Karpas-422 (cell line): ENCODE measurements at regions not wholly inside any gene's neighbourhood (a gene's known extent, or its start where the extent isn't known, plus 50 kb on each side); places are given as distances from the start of the nearest gene placed in this dataset.

Source experiments
- DNase-seq: peaks from one replicate; pipeline ENCODE4 v3.0.0-alpha.2; 2015
- H2AFZ ChIP-seq: fragments of 200-600 bp; sonication (generic); 2 replicates; pipeline ENCODE4 v1.6.1; 2014; ENCODE audit warnings: antibody characterized with exemption, low read length, mixed read lengths
- H3K27ac ChIP-seq: fragments of 200-600 bp; sonication (generic); 2 replicates; pipeline ENCODE4 v1.5.1; 2014; ENCODE audit warnings: mild to moderate bottlenecking, low read length, moderate library complexity
- H3K27me3 ChIP-seq: fragments of 200-600 bp; sonication (generic); 2 replicates; pipeline ENCODE4 v1.6.1; 2014; ENCODE audit warnings: low read length, mixed read lengths
- H3K36me3 ChIP-seq: fragments of 200-600 bp; sonication (generic); 2 replicates; pipeline ENCODE4 v1.6.1; 2014; ENCODE audit warnings: low read length, mixed read lengths; ENCODE audit not compliant: insufficient read depth
- H3K4me1 ChIP-seq: fragments of 200-600 bp; sonication (generic); 2 replicates; pipeline ENCODE4 v1.6.1; 2014; ENCODE audit warnings: mild to moderate bottlenecking, low read length, mixed read lengths
- H3K4me2 ChIP-seq: fragments of 200-600 bp; sonication (generic); 2 replicates; pipeline ENCODE4 v1.6.1; 2014; ENCODE audit warnings: low read length, low read depth, mild to moderate bottlenecking; ENCODE audit not compliant: poor library complexity, severe bottlenecking
- H3K4me3 ChIP-seq: fragments of 200-600 bp; sonication (generic); 2 replicates; pipeline ENCODE4 v1.5.1; 2014; ENCODE audit warnings: mild to moderate bottlenecking, antibody characterized with exemption, low read length, mixed read lengths
- H3K79me2 ChIP-seq: fragments of 200-600 bp; sonication (generic); 2 replicates; pipeline ENCODE4 v1.6.1; 2014; ENCODE audit warnings: mild to moderate bottlenecking, low read length, mixed read lengths
- H3K9ac ChIP-seq: fragments of 200-600 bp; sonication (generic); 2 replicates; pipeline ENCODE4 v1.6.0; 2014; ENCODE audit warnings: low read length
- H3K9me2 ChIP-seq: fragments of 200-600 bp; sonication (generic), shearing (Covaris generic); replicated peaks from 2 replicates; pipeline ENCODE4 v1.6.0; 2014; ENCODE audit warnings: mild to moderate bottlenecking, low read length, moderate library complexity; ENCODE audit not compliant: insufficient read depth
- H3K9me3 ChIP-seq: fragments of 300-700, 200-600 bp; sonication (generic); 2 replicates; pipeline ENCODE4 v1.6.1; 2014; ENCODE audit warnings: low read length, mixed read lengths
- H4K20me1 ChIP-seq: fragments of 200-600 bp; sonication (generic); 2 replicates; pipeline ENCODE4 v1.6.1; 2014; ENCODE audit warnings: mild to moderate bottlenecking, antibody characterized with exemption, low read length, low read depth; ENCODE audit not compliant: insufficient read depth

DNA sequence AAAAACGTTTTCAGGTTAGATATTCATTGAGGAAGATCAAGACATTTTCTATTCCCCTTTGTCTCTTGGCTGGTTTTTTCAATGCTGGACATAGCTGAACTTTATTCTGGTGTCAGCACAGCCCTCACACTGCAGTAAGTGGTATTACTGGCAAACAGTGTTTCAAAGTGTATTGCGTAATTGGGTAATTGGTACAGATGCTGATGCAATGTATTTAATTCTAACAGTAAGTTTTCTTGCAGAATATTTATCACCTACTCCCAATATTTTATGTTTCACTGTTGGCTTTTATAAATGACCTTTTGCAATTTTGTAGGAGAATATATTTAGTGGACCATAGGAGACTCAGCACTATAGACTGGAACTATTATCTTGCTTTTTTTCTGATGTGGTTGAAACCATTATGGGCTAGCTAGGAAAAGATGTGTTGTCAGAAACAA lies 287.6 kb upstream of the SOX4 start:
- Histone ChIP-seq H3K27me3 (no peaks in the 10 kb centered on the region), H3K79me2 (no peaks in the 10 kb centered on the region), H4K20me1 (no peaks in the 10 kb centered on the region), H3K9me3 (0 out of 2 replicates have a peak, but pooled peaks cover 4% of the 10 kb centered on the region), H3K9ac (no peak overlapping the region), H3K9me2 (no peaks in the 10 kb centered on the region), H3K27ac (no peak overlapping the region), H3K4me3 (no peak overlapping the region), H3K4me2 (no peak overlapping the region), H2AFZ (no peak overlapping the region), H3K36me3 (no peaks in the 10 kb centered on the region), H3K4me1 (no peaks in the 10 kb centered on the region)
- no peak for DNase-seq

GRCh38 chr6:21306546-21306945 lies 287.0 kb upstream of the SOX4 start:
- H3K4me2 ChIP-seq, result no peak overlapping the region
- no peaks in the 10 kb centered on the region for H4K20me1 ChIP-seq
- no peak overlapping the region for H3K27ac ChIP-seq
- no peak overlapping the region for H2AFZ ChIP-seq
- no peaks in the 10 kb centered on the region for H3K36me3 ChIP-seq
- no peak for DNase-seq
- H3K9me3 ChIP-seq, result 0 out of 2 replicates have a peak, but pooled peaks cover 4% of the 10 kb centered on the region
- no peaks in the 10 kb centered on the region for H3K79me2 ChIP-seq
- H3K9ac ChIP-seq, result no peak overlapping the region
- H3K9me2 ChIP-seq, result no peaks in the 10 kb centered on the region
- H3K27me3 ChIP-seq, result no peaks in the 10 kb centered on the region
- no peak overlapping the region for H3K4me3 ChIP-seq
- H3K4me1 ChIP-seq, result no peaks in the 10 kb centered on the region

DNA sequence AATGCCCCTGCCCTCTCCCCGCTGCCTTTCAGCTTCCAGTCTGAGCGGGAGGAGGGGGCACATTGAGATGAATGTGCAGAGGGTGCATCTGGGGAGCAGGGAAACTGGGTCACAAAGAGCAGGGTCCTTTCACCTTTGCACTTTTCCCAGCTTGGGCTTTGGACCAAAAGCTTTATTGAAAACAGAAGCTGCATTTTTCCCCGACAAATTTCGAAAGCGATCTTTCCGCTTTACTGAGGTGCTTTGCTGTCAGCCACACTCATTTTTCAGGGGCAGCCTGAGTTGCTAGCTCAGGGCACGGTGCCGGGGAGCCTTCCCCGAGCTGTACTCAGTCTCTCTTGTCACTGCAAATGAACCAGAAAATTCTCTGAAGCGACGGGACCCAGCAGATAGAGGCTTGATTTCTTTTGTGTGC lies 283.7 kb upstream of the SOX4 start:
- no peak for DNase-seq
- no peaks in the 10 kb centered on the region for H4K20me1 ChIP-seq
- H3K79me2 ChIP-seq, result no peaks in the 10 kb centered on the region
- no peak overlapping the region for H3K27ac ChIP-seq
- H3K27me3 ChIP-seq, result no peaks in the 10 kb centered on the region
- no peak overlapping the region for H3K4me2 ChIP-seq
- no peaks in the 10 kb centered on the region for H3K36me3 ChIP-seq
- H2AFZ ChIP-seq, result no peak overlapping the region
- no peak overlapping the region for H3K9ac ChIP-seq
- H3K4me1 ChIP-seq, result no peaks in the 10 kb centered on the region
- no peaks in the 10 kb centered on the region for H3K9me2 ChIP-seq
- no peak overlapping the region for H3K4me3 ChIP-seq
- no peaks in the 10 kb centered on the region for H3K9me3 ChIP-seq

GRCh38 chr6:21310568-21311140 lies 282.9 kb upstream of the SOX4 start:
- Histone ChIP-seq H4K20me1 (no peaks in the 10 kb centered on the region), H3K4me1 (no peaks in the 10 kb centered on the region), H3K4me2 (no peak overlapping the region)

GRCh38 chr6:21312118-21312517 lies 281.4 kb upstream of the SOX4 start:
- Histone ChIP-seq H3K36me3 (no peaks in the 10 kb centered on the region), H3K4me2 (no peak overlapping the region), H3K4me3 (no peak overlapping the region), H3K4me1 (no peaks in the 10 kb centered on the region), H4K20me1 (no peaks in the 10 kb centered on the region), H3K9me3 (no peaks in the 10 kb centered on the region), H3K27me3 (no peaks in the 10 kb centered on the region), H3K79me2 (no peaks in the 10 kb centered on the region), H2AFZ (no peak overlapping the region), H3K27ac (no peak overlapping the region), H3K9me2 (no peaks in the 10 kb centered on the region), H3K9ac (no peak overlapping the region)
- no peak for DNase-seq

More at GRCh38 chr6:21310568-21311140, 282.9 kb upstream of the SOX4 start:
- H3K9ac ChIP-seq, result no peak overlapping the region
- no peak overlapping the region for H3K27ac ChIP-seq
- no peak overlapping the region for H3K4me3 ChIP-seq
- H3K36me3 ChIP-seq, result no peaks in the 10 kb centered on the region
- no peak for DNase-seq
- H2AFZ ChIP-seq, result no peak overlapping the region
- H3K9me3 ChIP-seq, result no peaks in the 10 kb centered on the region
- H3K27me3 ChIP-seq, result no peaks in the 10 kb centered on the region
- no peaks in the 10 kb centered on the region for H3K9me2 ChIP-seq
- H3K79me2 ChIP-seq, result no peaks in the 10 kb centered on the region

DNA sequence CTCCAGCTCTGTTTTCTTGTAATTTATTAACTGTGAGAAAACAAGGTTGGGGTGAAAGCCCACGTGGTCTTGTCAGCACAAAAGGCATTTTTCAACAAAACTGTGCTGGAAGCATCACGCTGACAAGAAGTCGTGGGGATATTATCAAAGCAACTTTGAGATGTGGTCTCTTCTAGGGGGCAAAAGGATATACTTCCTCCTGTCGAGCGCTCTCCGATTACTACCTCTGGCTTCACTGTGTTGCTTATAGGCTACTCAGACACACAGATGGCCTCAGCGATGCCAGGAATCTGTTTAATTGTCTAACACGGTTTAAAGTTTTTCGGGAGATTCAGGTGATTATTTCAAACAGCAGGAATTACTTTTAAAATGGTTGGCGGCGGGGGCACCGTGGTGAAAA lies 275.9 kb upstream of the SOX4 start:
- Histone ChIP-seq H3K9me2 (no peaks in the 10 kb centered on the region), H3K79me2 (no peaks in the 10 kb centered on the region), H3K27ac (no peak overlapping the region)

DNA sequence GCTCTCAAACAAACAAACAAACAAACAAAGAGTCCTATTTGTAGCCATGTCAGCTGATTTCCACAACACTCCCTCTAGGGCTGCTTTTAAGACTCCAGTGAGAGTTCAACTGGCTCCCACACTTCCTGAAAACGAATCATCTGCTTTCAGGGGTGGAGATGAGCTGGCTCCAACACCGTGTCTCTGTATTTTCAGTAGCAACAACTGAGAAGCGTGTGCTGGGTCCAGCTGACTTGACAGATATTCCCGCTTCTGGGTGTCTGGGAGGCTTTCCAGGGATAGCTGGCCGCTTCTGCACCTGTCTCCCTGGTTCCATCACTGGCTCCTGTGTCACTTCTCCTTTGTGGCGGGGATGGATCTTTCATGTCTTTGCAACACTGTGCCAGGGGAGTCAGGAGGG lies 272.5 kb upstream of the SOX4 start:
- DNase-seq, result no peak
- Histone ChIP-seq H3K9me2 (no peaks in the 10 kb centered on the region), H4K20me1 (no peaks in the 10 kb centered on the region), H3K79me2 (no peaks in the 10 kb centered on the region), H3K36me3 (no peaks in the 10 kb centered on the region), H3K4me3 (no peak overlapping the region), H3K27me3 (no peaks in the 10 kb centered on the region), H3K4me1 (no peaks in the 10 kb centered on the region), H3K9ac (no peak overlapping the region), H3K9me3 (no peaks in the 10 kb centered on the region), H3K27ac (no peak overlapping the region), H2AFZ (no peak overlapping the region), H3K4me2 (no peak overlapping the region)

More for the DNA sequence above, 275.9 kb upstream of the SOX4 start:
- no peak for DNase-seq
- H3K36me3 ChIP-seq, result no peaks in the 10 kb centered on the region
- no peaks in the 10 kb centered on the region for H4K20me1 ChIP-seq
- no peaks in the 10 kb centered on the region for H3K4me1 ChIP-seq
- H3K27me3 ChIP-seq, result no peaks in the 10 kb centered on the region
- no peak overlapping the region for H3K4me2 ChIP-seq
- H3K4me3 ChIP-seq, result no peak overlapping the region
- no peaks in the 10 kb centered on the region for H3K9me3 ChIP-seq
- no peak overlapping the region for H3K9ac ChIP-seq
- no peak overlapping the region for H2AFZ ChIP-seq

DNA sequence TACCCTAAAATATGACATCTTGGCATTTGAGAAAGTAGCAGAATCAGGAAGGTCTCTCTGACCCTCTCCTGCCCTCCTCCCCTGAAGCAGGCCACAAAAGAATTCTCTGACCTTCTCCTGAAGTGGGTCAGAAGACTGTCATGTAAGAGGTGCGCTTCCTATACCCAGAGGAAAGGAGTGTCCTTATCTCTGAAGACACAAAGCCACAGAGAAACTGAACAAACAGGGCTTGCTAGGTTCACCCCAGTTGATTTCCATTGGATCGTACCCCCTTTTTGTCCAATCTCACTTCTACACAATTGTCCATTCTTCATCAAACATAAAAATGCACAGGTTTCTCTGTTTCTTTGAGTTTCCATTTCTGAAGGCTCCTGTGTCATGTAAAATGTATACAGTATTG lies 272.0 kb upstream of the SOX4 start:
- Histone ChIP-seq H3K36me3 (no peaks in the 10 kb centered on the region), H3K27ac (no peak overlapping the region), H2AFZ (no peak overlapping the region), H4K20me1 (no peaks in the 10 kb centered on the region), H3K9me2 (no peaks in the 10 kb centered on the region), H3K27me3 (no peaks in the 10 kb centered on the region), H3K79me2 (no peaks in the 10 kb centered on the region), H3K9ac (no peak overlapping the region), H3K4me1 (no peaks in the 10 kb centered on the region), H3K9me3 (no peaks in the 10 kb centered on the region), H3K4me2 (no peak overlapping the region), H3K4me3 (no peak overlapping the region)
- DNase-seq, result no peak

GRCh38 chr6:21323577-21323976 lies 270.0 kb upstream of the SOX4 start:
- no peak overlapping the region for H3K4me2 ChIP-seq
- no peak for DNase-seq
- no peak overlapping the region for H3K27ac ChIP-seq
- no peaks in the 10 kb centered on the region for H3K9me2 ChIP-seq
- no peaks in the 10 kb centered on the region for H4K20me1 ChIP-seq
- H3K9ac ChIP-seq, result no peak overlapping the region
- H3K36me3 ChIP-seq, result no peaks in the 10 kb centered on the region
- H3K79me2 ChIP-seq, result no peaks in the 10 kb centered on the region
- H3K4me1 ChIP-seq, result no peaks in the 10 kb centered on the region
- no peak overlapping the region for H2AFZ ChIP-seq
- H3K9me3 ChIP-seq, result no peaks in the 10 kb centered on the region
- no peak overlapping the region for H3K4me3 ChIP-seq
- H3K27me3 ChIP-seq, result no peaks in the 10 kb centered on the region
